Cardiac muscle cell (in vitro differentiated cells and primary cell): ENCODE measurements at regions not wholly inside any gene's neighbourhood (a gene's known extent, or its start where the extent isn't known, plus 50 kb on each side); places are given as distances from the start of the nearest gene placed in this dataset.
"Not testable (repeated sequence)": the region's sequence is repeated elsewhere in the genome, so short reads cannot be mapped to it uniquely, and the experiment has no call there.

Experiments
- DNase-seq, 2 donors: peaks; one replicate each; pipeline versions ENCODE4 v3.0.0 to v3.0.0-alpha.2; 2010 to 2017; ENCODE audit warnings: low read depth in 1 of 2, low spot score in 1 of 2
- H3K27ac ChIP-seq: fragments of 200-600 bp; sonication (generic); 2 replicates; pipeline ENCODE4 v1.5.1; 2016
- H3K27me3 ChIP-seq: fragments of 200-600 bp; sonication (generic); 2 replicates; pipeline ENCODE4 v1.6.0; 2016; ENCODE audit warnings: control low read depth
- H3K36me3 ChIP-seq: fragments of 200-600 bp; sonication (generic); 2 replicates; pipeline ENCODE4 v1.5.1; 2016; ENCODE audit warnings: control low read depth
- H3K4me1 ChIP-seq: fragments of 200-600 bp; sonication (generic); 2 replicates; pipeline ENCODE4 v1.8.1; 2017; ENCODE audit warnings: low read depth, mild to moderate bottlenecking, mixed run types
- H3K4me3 ChIP-seq: fragments of 200-600 bp; sonication (generic); 2 replicates; pipeline ENCODE4 v1.5.1; 2016; ENCODE audit warnings: mild to moderate bottlenecking
- H3K9me3 ChIP-seq: fragments of 200-600 bp; sonication (generic); 2 replicates; pipeline ENCODE4 v1.5.1; 2017; ENCODE audit warnings: low read depth, mild to moderate bottlenecking, control low read depth
- CTCF ChIP-seq: IDR thresholded peaks from 2 replicates; pipeline ENCODE4 v1.5.1; 2012; ENCODE audit warnings: low read depth, mild to moderate bottlenecking, low read length

- Histone ChIP-seq H3K4me1 (no peaks in the 10 kb centered on the region), H3K27ac (no peak overlapping the region), H3K4me3 (no peak overlapping the region), H3K27me3 (peaks cover 21% of the 10 kb centered on the region), H3K36me3 (no peaks in the 10 kb centered on the region), H3K9me3 (no peaks in the 10 kb centered on the region)
- TF ChIP-seq CTCF = no peak
- DNase-seq = no peak
These were observed 126.6 kb downstream of the LAT start for GRCh38 chr16:29111421-29111820.

GRCh38 chr16:29108625-29109169 lies 123.8 kb downstream of the LAT start:
- H3K36me3 ChIP-seq, DNase-seq, H3K27ac ChIP-seq, H3K9me3 ChIP-seq, H3K4me1 ChIP-seq, H3K4me3 ChIP-seq: not testable (repeated sequence)
- H3K27me3 ChIP-seq = peaks cover 25% of the 10 kb centered on the region

- Histone ChIP-seq H3K4me3 (no peak overlapping the region), H3K9me3 (no peaks in the 10 kb centered on the region), H3K4me1 (no peaks in the 10 kb centered on the region), H3K27me3 (peaks cover 25% of the 10 kb centered on the region), H3K27ac (no peak overlapping the region), H3K36me3 (no peaks in the 10 kb centered on the region)
- TF ChIP-seq CTCF = no peak
- no peak for DNase-seq
These were observed 122.4 kb downstream of the LAT start for GRCh38 chr16:29107299-29107698.

GRCh38 chr16:29106259-29106908 lies 121.5 kb downstream of the LAT start:
- not testable (repeated sequence) for H3K27ac ChIP-seq, H3K36me3 ChIP-seq, DNase-seq, H3K9me3 ChIP-seq, H3K4me1 ChIP-seq, H3K4me3 ChIP-seq
- peaks cover 22% of the 10 kb centered on the region for H3K27me3 ChIP-seq

- DNase-seq, H3K9me3 ChIP-seq, H3K36me3 ChIP-seq, H3K27ac ChIP-seq, H3K4me3 ChIP-seq, H3K4me1 ChIP-seq: not testable (repeated sequence)
- peaks cover 20% of the 10 kb centered on the region for H3K27me3 ChIP-seq
These were observed 119.7 kb downstream of the LAT start for GRCh38 chr16:29104600-29104999.

GRCh38 chr16:29097965-29098364 lies 113.1 kb downstream of the LAT start:
- H3K4me1 ChIP-seq, H3K36me3 ChIP-seq, H3K27ac ChIP-seq, H3K9me3 ChIP-seq, H3K4me3 ChIP-seq, H3K27me3 ChIP-seq, DNase-seq: not testable (repeated sequence)

GRCh38 chr16:29094729-29095624 lies 110.1 kb downstream of the LAT start:
- not testable (repeated sequence) for H3K27me3 ChIP-seq, H3K4me1 ChIP-seq, H3K27ac ChIP-seq, H3K36me3 ChIP-seq, DNase-seq, H3K9me3 ChIP-seq, H3K4me3 ChIP-seq

- not testable (repeated sequence) for DNase-seq, H3K27ac ChIP-seq, H3K27me3 ChIP-seq, H3K4me1 ChIP-seq, H3K36me3 ChIP-seq, H3K4me3 ChIP-seq, H3K9me3 ChIP-seq
These were observed 109.5 kb downstream of the LAT start for GRCh38 chr16:29094325-29094724.

- H3K4me3 ChIP-seq, H3K4me1 ChIP-seq, DNase-seq, H3K27ac ChIP-seq, H3K27me3 ChIP-seq, H3K36me3 ChIP-seq, H3K9me3 ChIP-seq: not testable (repeated sequence)
These were observed 104.8 kb downstream of the LAT start for GRCh38 chr16:29089679-29090078.

- DNase-seq, H3K27ac ChIP-seq, H3K9me3 ChIP-seq, H3K4me3 ChIP-seq, H3K4me1 ChIP-seq, H3K36me3 ChIP-seq: not testable (repeated sequence)
- peaks cover 23% of the 10 kb centered on the region for H3K27me3 ChIP-seq
These were observed 102.8 kb downstream of the LAT start for GRCh38 chr16:29087673-29088072.

- H3K9me3 ChIP-seq, H3K36me3 ChIP-seq, H3K4me1 ChIP-seq, H3K27ac ChIP-seq: not testable (repeated sequence)
- H3K27me3 ChIP-seq = peaks cover 25% of the 10 kb centered on the region
- H3K4me3 ChIP-seq = peak overlapping the region; percentile 23
- DNase-seq = peak; percentile 29 to 58
These were observed 97.2 kb downstream of the LAT start for GRCh38 chr16:29081829-29082639.
